Lower leg skin (tissue), 3 donors: ENCODE measurements at regions not wholly inside any gene's neighbourhood (a gene's known extent, or its start where the extent isn't known, plus 50 kb on each side); places are given as distances from the start of the nearest gene placed in this dataset.

Source experiments
- CTCF ChIP-seq, 3 donors: fragments of 450-650 bp; IDR thresholded peaks; one replicate each; pipeline ENCODE4 v1.5.1; 2016; ENCODE audit warnings: antibody characterized with exemption in 3 of 3, mild to moderate bottlenecking in 3 of 3, moderate library complexity in 2 of 3
- POLR2A ChIP-seq, 2 donors: fragments of 450-650 bp; IDR thresholded peaks; one replicate each; pipeline ENCODE4 v1.6.1; 2016 to 2017; ENCODE audit warnings: antibody characterized with exemption in 2 of 2, mild to moderate bottlenecking in 1 of 2, moderate library complexity in 1 of 2

GRCh38 chr7:41567731-41568114 is 135.2 kb downstream of the INHBA start:
- TF ChIP-seq POLR2A (IDR thresholded peaks at IDR 0.05) (no peak), CTCF (IDR thresholded peaks at IDR 0.05) (no peak)
